H7 (cell line): ENCODE measurements at regions not wholly inside any gene's neighbourhood (a gene's known extent, or its start where the extent isn't known, plus 50 kb on each side); places are given as distances from the start of the nearest gene placed in this dataset.

Experiments used
- DNase-seq: peaks from one replicate; pipeline ENCODE4 v3.0.0; 2012
- H3K27me3 ChIP-seq: 2 replicates; pipeline ENCODE4 v1.6.0; 2011; ENCODE audit warnings: mild to moderate bottlenecking, low read length; ENCODE audit not compliant: control insufficient read depth, insufficient read depth
- H3K36me3 ChIP-seq: replicated peaks from 2 replicates; pipeline ENCODE4 v1.5.1; 2011; ENCODE audit warnings: low read length; ENCODE audit not compliant: control insufficient read depth, insufficient read depth
- H3K4me3 ChIP-seq: 2 replicates; pipeline ENCODE4 v1.5.1; 2011; ENCODE audit warnings: low read depth, mild to moderate bottlenecking, control low read depth, low read length, moderate library complexity; ENCODE audit not compliant: insufficient read depth

GRCh38 chr4:130197946-130198345 is 1102.0 kb downstream of the C4orf33 start:
- Histone ChIP-seq H3K36me3 (no peaks in the 10 kb centered on the region), H3K27me3 (no peaks in the 10 kb centered on the region), H3K4me3 (no peak overlapping the region)
- DNase-seq = no peak

GRCh38 chr4:130203571-130203970 is 1107.6 kb downstream of the C4orf33 start:
- no peak overlapping the region for H3K4me3 ChIP-seq
- H3K27me3 ChIP-seq = no peaks in the 10 kb centered on the region
- DNase-seq = no peak
- no peaks in the 10 kb centered on the region for H3K36me3 ChIP-seq

GRCh38 chr4:130210864-130211263 is 1114.9 kb downstream of the C4orf33 start:
- no peaks in the 10 kb centered on the region for H3K36me3 ChIP-seq
- DNase-seq = no peak
- H3K4me3 ChIP-seq = no peak overlapping the region
- H3K27me3 ChIP-seq = no peaks in the 10 kb centered on the region

- DNase-seq = no peak
- Histone ChIP-seq H3K27me3 (no peaks in the 10 kb centered on the region), H3K4me3 (no peak overlapping the region), H3K36me3 (no peaks in the 10 kb centered on the region)
These were observed 1118.3 kb downstream of the C4orf33 start for GRCh38 chr4:130214268-130214667.

GRCh38 chr4:130233377-130234047 is 1137.6 kb downstream of the C4orf33 start:
- Histone ChIP-seq H3K4me3 (no peak overlapping the region), H3K27me3 (no peaks in the 10 kb centered on the region), H3K36me3 (no peaks in the 10 kb centered on the region)
- DNase-seq = no peak

- H3K27me3 ChIP-seq = no peaks in the 10 kb centered on the region
- no peak for DNase-seq
- H3K36me3 ChIP-seq = no peaks in the 10 kb centered on the region
- H3K4me3 ChIP-seq = no peak overlapping the region
These were observed 1142.2 kb downstream of the C4orf33 start for GRCh38 chr4:130238121-130238520.

GRCh38 chr4:130249002-130249401 is 1153.0 kb downstream of the C4orf33 start:
- DNase-seq = peak; percentile 1
- H3K36me3 ChIP-seq = no peaks in the 10 kb centered on the region
- no peak overlapping the region for H3K4me3 ChIP-seq
- no peaks in the 10 kb centered on the region for H3K27me3 ChIP-seq

- DNase-seq = no peak
- no peaks in the 10 kb centered on the region for H3K27me3 ChIP-seq
- H3K36me3 ChIP-seq = no peaks in the 10 kb centered on the region
- no peak overlapping the region for H3K4me3 ChIP-seq
These were observed 1161.3 kb downstream of the C4orf33 start for GRCh38 chr4:130257271-130257670.

GRCh38 chr4:130266814-130267213 is 1170.9 kb downstream of the C4orf33 start:
- H3K4me3 ChIP-seq = no peak overlapping the region

GRCh38 chr4:130288576-130288975 is 1192.6 kb downstream of the C4orf33 start:
- Histone ChIP-seq H3K4me3 (no peak overlapping the region), H3K36me3 (no peaks in the 10 kb centered on the region), H3K27me3 (no peaks in the 10 kb centered on the region)
- DNase-seq = peak; percentile 8

More at GRCh38 chr4:130266814-130267213, 1170.9 kb downstream of the C4orf33 start:
- no peak for DNase-seq
- H3K27me3 ChIP-seq = no peaks in the 10 kb centered on the region
- no peaks in the 10 kb centered on the region for H3K36me3 ChIP-seq

GRCh38 chr4:130293692-130294091 is 1197.7 kb downstream of the C4orf33 start:
- no peaks in the 10 kb centered on the region for H3K27me3 ChIP-seq
- no peaks in the 10 kb centered on the region for H3K36me3 ChIP-seq
- no peak overlapping the region for H3K4me3 ChIP-seq
- no peak for DNase-seq

- DNase-seq = no peak
- H3K27me3 ChIP-seq = no peaks in the 10 kb centered on the region
- no peak overlapping the region for H3K4me3 ChIP-seq
- no peaks in the 10 kb centered on the region for H3K36me3 ChIP-seq
These were observed 1200.5 kb downstream of the C4orf33 start for GRCh38 chr4:130296448-130296847.

- no peak overlapping the region for H3K4me3 ChIP-seq
- H3K36me3 ChIP-seq = no peaks in the 10 kb centered on the region
- no peak for DNase-seq
- no peaks in the 10 kb centered on the region for H3K27me3 ChIP-seq
These were observed 1210.6 kb downstream of the C4orf33 start for GRCh38 chr4:130306566-130306965.

- DNase-seq = no peak
- no peak overlapping the region for H3K4me3 ChIP-seq
- H3K36me3 ChIP-seq = no peaks in the 10 kb centered on the region
- H3K27me3 ChIP-seq = no peaks in the 10 kb centered on the region
These were observed 1213.3 kb downstream of the C4orf33 start for GRCh38 chr4:130309221-130309620.

GRCh38 chr4:130322439-130322838 is 1226.5 kb downstream of the C4orf33 start:
- H3K27me3 ChIP-seq = no peaks in the 10 kb centered on the region
- no peaks in the 10 kb centered on the region for H3K36me3 ChIP-seq
- H3K4me3 ChIP-seq = no peak overlapping the region
- no peak for DNase-seq

- H3K27me3 ChIP-seq = no peaks in the 10 kb centered on the region
- H3K36me3 ChIP-seq = no peaks in the 10 kb centered on the region
- DNase-seq = no peak
- no peak overlapping the region for H3K4me3 ChIP-seq
These were observed 1233.1 kb downstream of the C4orf33 start for GRCh38 chr4:130329036-130329435.
